HL-60 (cell line): ENCODE measurements at regions not wholly inside any gene's neighbourhood (a gene's known extent, or its start where the extent isn't known, plus 50 kb on each side); places are given as distances from the start of the nearest gene placed in this dataset.

ENCODE experiments used
- DNase-seq, 2 experiments: peaks; one replicate each; pipeline ENCODE4 v3.0.0-alpha.2; 2010 to 2020; ENCODE audit warnings: low read depth in 1 of 2, low spot score in 1 of 2
- H3K27ac ChIP-seq: fragments of 250-450 bp; sonication (Bioruptor Pico); replicated peaks from 2 replicates; pipeline ENCODE4 v1.5.1; 2020; ENCODE audit warnings: mild to moderate bottlenecking, moderate library complexity
- H3K27me3 ChIP-seq: fragments of 250-450 bp; sonication (Bioruptor Pico); 2 replicates; pipeline ENCODE4 v1.5.1; 2021; ENCODE audit warnings: mild to moderate bottlenecking, moderate library complexity; ENCODE audit not compliant: insufficient read depth, poor library complexity, severe bottlenecking
- H3K4me3 ChIP-seq: replicated peaks from 2 replicates; pipeline ENCODE4 v1.5.1; 2011; ENCODE audit warnings: mild to moderate bottlenecking, control low read depth, low read length; ENCODE audit not compliant: insufficient read depth
- GABPA ChIP-seq: IDR thresholded peaks from 2 replicates; pipeline ENCODE4 v1.6.1; 2012; ENCODE audit warnings: low read depth
- POLR2AphosphoS5 ChIP-seq: IDR thresholded peaks from 2 replicates; pipeline ENCODE4 v1.6.1; 2012; ENCODE audit warnings: low read depth
- REST ChIP-seq: IDR thresholded peaks from 2 replicates; pipeline ENCODE4 v1.6.1; 2012; ENCODE audit warnings: low read depth; ENCODE audit not compliant: insufficient replicate concordance
- SPI1 ChIP-seq: IDR thresholded peaks from 2 replicates; pipeline ENCODE4 v1.6.1; 2012; ENCODE audit warnings: low read depth, mild to moderate bottlenecking, borderline replicate concordance
- TF ChIP-seq, protein P1 (sequence below): IDR thresholded peaks from one replicate; pipeline ENCODE4 v1.5.1; 2011; ENCODE audit warnings: low read length, control low read depth, inconsistent platforms; ENCODE audit not compliant: insufficient read depth

DNA sequence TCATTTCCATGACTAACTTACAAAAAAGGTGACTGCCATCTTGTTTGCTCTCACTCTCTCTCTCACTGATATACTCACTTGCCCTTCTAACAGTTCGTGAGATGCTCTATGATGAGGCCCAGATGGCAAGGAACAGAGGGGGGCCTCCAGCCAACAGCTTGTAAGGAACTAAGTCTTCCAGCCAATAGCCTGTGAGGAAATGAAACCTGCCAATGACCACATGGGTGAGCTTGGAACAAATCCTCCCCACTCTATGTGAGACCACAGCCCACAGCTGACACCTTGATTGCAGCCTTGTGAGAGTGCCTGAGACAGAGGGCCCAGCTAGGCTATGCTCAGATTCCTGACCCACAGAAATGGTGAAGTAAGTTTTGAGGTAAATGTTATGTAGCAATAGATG is 153.7 kb downstream of the HHIPL2 start:
- Histone ChIP-seq H3K4me3 (no peak overlapping the region), H3K27ac (no peak overlapping the region), H3K27me3 (no peaks in the 10 kb centered on the region)
- TF ChIP-seq GABPA (no peak), POLR2AphosphoS5 (no peak), SPI1 (no peak), REST (no peak)
- TF ChIP-seq, protein P1, sequence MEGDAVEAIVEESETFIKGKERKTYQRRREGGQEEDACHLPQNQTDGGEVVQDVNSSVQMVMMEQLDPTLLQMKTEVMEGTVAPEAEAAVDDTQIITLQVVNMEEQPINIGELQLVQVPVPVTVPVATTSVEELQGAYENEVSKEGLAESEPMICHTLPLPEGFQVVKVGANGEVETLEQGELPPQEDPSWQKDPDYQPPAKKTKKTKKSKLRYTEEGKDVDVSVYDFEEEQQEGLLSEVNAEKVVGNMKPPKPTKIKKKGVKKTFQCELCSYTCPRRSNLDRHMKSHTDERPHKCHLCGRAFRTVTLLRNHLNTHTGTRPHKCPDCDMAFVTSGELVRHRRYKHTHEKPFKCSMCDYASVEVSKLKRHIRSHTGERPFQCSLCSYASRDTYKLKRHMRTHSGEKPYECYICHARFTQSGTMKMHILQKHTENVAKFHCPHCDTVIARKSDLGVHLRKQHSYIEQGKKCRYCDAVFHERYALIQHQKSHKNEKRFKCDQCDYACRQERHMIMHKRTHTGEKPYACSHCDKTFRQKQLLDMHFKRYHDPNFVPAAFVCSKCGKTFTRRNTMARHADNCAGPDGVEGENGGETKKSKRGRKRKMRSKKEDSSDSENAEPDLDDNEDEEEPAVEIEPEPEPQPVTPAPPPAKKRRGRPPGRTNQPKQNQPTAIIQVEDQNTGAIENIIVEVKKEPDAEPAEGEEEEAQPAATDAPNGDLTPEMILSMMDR = no peak
- no peak for DNase-seq

DNA sequence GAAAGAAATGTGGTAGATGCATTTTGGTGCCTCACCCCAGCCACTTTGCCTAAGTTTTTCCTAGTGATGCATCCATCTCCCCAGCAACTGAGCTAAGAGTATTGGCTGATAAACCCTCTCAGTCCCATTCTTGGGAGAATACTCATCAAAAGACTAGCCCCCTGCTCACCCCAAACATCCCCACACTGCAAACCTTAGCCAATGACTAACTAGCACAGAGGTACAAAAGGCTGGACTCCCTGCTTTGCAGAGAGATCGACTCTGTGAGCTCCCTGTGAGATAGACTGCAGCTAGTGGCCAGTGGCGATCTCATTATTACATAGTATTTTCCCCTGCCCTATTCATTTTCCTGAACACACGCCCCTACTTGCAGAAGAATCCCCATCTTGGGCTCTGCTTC is 155.3 kb downstream of the HHIPL2 start:
- TF ChIP-seq, protein P1 = no peak
- TF ChIP-seq GABPA (no peak), POLR2AphosphoS5 (no peak), REST (no peak), SPI1 (no peak)
- H3K27ac ChIP-seq = no peak overlapping the region
- H3K4me3 ChIP-seq = no peak overlapping the region
- no peaks in the 10 kb centered on the region for H3K27me3 ChIP-seq
- no peak for DNase-seq

GRCh38 chr1:222390181-222390580 is 157.7 kb downstream of the HHIPL2 start:
- no peak for TF ChIP-seq GABPA
- Histone ChIP-seq H3K4me3 (no peak overlapping the region), H3K27me3 (no peaks in the 10 kb centered on the region), H3K27ac (no peak overlapping the region)
- DNase-seq = no peak

- no peaks in the 10 kb centered on the region for H3K27me3 ChIP-seq
- no peak overlapping the region for H3K27ac ChIP-seq
- no peak for TF ChIP-seq SPI1
- no peak overlapping the region for H3K4me3 ChIP-seq
- DNase-seq = no peak
These were observed 160.7 kb downstream of the HHIPL2 start for GRCh38 chr1:222387007-222387814.

- Histone ChIP-seq H3K4me3 (no peak overlapping the region), H3K27ac (no peak overlapping the region), H3K27me3 (no peaks in the 10 kb centered on the region)
- DNase-seq = no peak
- TF ChIP-seq, protein P1 = no peak
- no peak for TF ChIP-seq REST
- no peak for TF ChIP-seq POLR2AphosphoS5
- TF ChIP-seq SPI1 = no peak
- no peak for TF ChIP-seq GABPA
These were observed 161.9 kb downstream of the HHIPL2 start for GRCh38 chr1:222385955-222386354.
